ENCODE measurements at regions not wholly inside any gene's neighbourhood (a gene's known extent, or its start where the extent isn't known, plus 50 kb on each side); places are given as distances from the start of the nearest gene placed in this dataset.

GRCh38 chr2:64842030-64842429 is 147.2 kb upstream of the SLC1A4 start:
- no peak for DNase-seq
- no peak for TF ChIP-seq CTCF (IDR thresholded peaks at IDR 0.05)
- no peak for TF ChIP-seq POLR2A (IDR thresholded peaks at IDR 0.05)
- Histone ChIP-seq H3K36me3 (no peaks in the 10 kb centered on the region), H3K9me3 (no peaks in the 10 kb centered on the region), H3K4me3 (no peak overlapping the region), H3K27ac (peak overlapping the region in 1 of 4 donors; percentile 39), H3K27me3 (no peaks in the 10 kb centered on the region), H3K4me1 (peaks cover 0 to 9% (median 0%) of the 10 kb centered on the region in 4 donors)

GRCh38 chr2:64844087-64844486 is 145.1 kb upstream of the SLC1A4 start:
- no peak for DNase-seq
- peaks cover 0 to under 1% (median 0%) of the 10 kb centered on the region in 4 donors for H3K4me1 ChIP-seq
- no peaks in the 10 kb centered on the region for H3K36me3 ChIP-seq
- no peaks in the 10 kb centered on the region for H3K27me3 ChIP-seq
- H3K4me3 ChIP-seq: no peak overlapping the region
- TF ChIP-seq POLR2A (IDR thresholded peaks at IDR 0.05) (no peak), CTCF (IDR thresholded peaks at IDR 0.05) (no peak)
- H3K9me3 ChIP-seq: no peaks in the 10 kb centered on the region
- H3K27ac ChIP-seq: no peak overlapping the region

GRCh38 chr2:64845273-64845905 is 143.8 kb upstream of the SLC1A4 start:
- Histone ChIP-seq H3K36me3 (no peaks in the 10 kb centered on the region), H3K4me3 (no peak overlapping the region), H3K9me3 (no peaks in the 10 kb centered on the region), H3K27me3 (no peaks in the 10 kb centered on the region), H3K27ac (no peak overlapping the region), H3K4me1 (no peaks in the 10 kb centered on the region)
- DNase-seq: no peak
- TF ChIP-seq POLR2A (IDR thresholded peaks at IDR 0.05): no peak
- TF ChIP-seq CTCF (IDR thresholded peaks at IDR 0.05): no peak

- no peak for DNase-seq
- no peaks in the 10 kb centered on the region for H3K9me3 ChIP-seq
- no peaks in the 10 kb centered on the region for H3K36me3 ChIP-seq
- no peaks in the 10 kb centered on the region for H3K27me3 ChIP-seq
- H3K27ac ChIP-seq: no peak overlapping the region
- no peaks in the 10 kb centered on the region for H3K4me1 ChIP-seq
- TF ChIP-seq POLR2A (IDR thresholded peaks at IDR 0.05) (no peak), CTCF (IDR thresholded peaks at IDR 0.05) (no peak)
- H3K4me3 ChIP-seq: no peak overlapping the region
Measured at GRCh38 chr2:64846177-64846576, 143.0 kb upstream of the SLC1A4 start.

GRCh38 chr2:64847930-64848329 is 141.3 kb upstream of the SLC1A4 start:
- no peak for DNase-seq
- no peaks in the 10 kb centered on the region for H3K9me3 ChIP-seq
- no peaks in the 10 kb centered on the region for H3K27me3 ChIP-seq
- H3K4me3 ChIP-seq: no peak overlapping the region
- no peaks in the 10 kb centered on the region for H3K36me3 ChIP-seq
- no peak overlapping the region for H3K27ac ChIP-seq
- TF ChIP-seq CTCF (IDR thresholded peaks at IDR 0.05) (no peak), POLR2A (IDR thresholded peaks at IDR 0.05) (no peak)
- no peaks in the 10 kb centered on the region for H3K4me1 ChIP-seq

- Histone ChIP-seq H3K4me3 (no peak overlapping the region), H3K27me3 (no peaks in the 10 kb centered on the region), H3K4me1 (no peaks in the 10 kb centered on the region), H3K9me3 (no peaks in the 10 kb centered on the region), H3K36me3 (no peaks in the 10 kb centered on the region), H3K27ac (no peak overlapping the region)
- TF ChIP-seq CTCF (IDR thresholded peaks at IDR 0.05) (no peak), POLR2A (IDR thresholded peaks at IDR 0.05) (no peak)
- DNase-seq: no peak
Measured at GRCh38 chr2:64848363-64848762, 140.8 kb upstream of the SLC1A4 start.
